ENCODE measurements at regions not wholly inside any gene's neighbourhood (a gene's known extent, or its start where the extent isn't known, plus 50 kb on each side); places are given as distances from the start of the nearest gene placed in this dataset.

GRCh38 chr5:9692576-9692975, 62.4 kb upstream of the TAS2R1 start:
- no peak for TF ChIP-seq CTBP1 (IDR thresholded peaks at IDR 0.05; ENCODE audit: borderline replicate concordance)
- no peak for TF ChIP-seq ARNT (IDR thresholded peaks at IDR 0.05)
- no peak for TF ChIP-seq SP1 (IDR thresholded peaks at IDR 0.05)
